ENCODE measurements at regions not wholly inside any gene's neighbourhood (a gene's known extent, or its start where the extent isn't known, plus 50 kb on each side); places are given as distances from the start of the nearest gene placed in this dataset.
"Not testable (repeated sequence)": the region's sequence is repeated elsewhere in the genome, so short reads cannot be mapped to it uniquely, and the experiment has no call there.

DNA sequence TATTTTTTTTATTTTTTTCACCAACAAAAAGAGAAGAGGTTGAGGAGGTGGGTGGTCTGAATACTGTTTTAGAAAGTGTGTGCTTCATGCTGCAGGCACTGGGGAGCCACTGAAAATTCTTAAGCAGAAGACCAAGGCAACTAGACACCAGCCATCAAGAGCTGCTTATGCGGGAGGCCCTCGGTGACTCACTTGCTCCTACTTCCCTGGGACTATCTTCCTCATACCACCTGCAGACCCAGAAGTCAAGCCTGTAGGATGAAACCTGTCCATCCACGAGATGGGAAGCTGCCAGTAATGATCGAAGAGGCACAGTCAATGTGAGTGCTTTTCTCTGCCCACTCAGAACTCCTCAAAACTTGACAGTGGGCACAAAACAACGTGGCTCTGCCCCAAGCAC is 125.8 kb upstream of the SLC44A1 start:
- Mint-ChIP-seq H3K27ac (peak overlapping the region; percentile 31), H3K36me3 (ENCODE audit: low read depth) (no peaks in the 10 kb centered on the region), H3K9me3 (no peaks in the 10 kb centered on the region), H3K4me1 (ENCODE audit: low read depth) (peaks cover 28% of the 10 kb centered on the region), H3K4me3 (no peak overlapping the region), H3K27me3 (peaks cover 2% of the 10 kb centered on the region)
- intact Hi-C loops (cut with micrococcal nuclease): no loop called here

DNA sequence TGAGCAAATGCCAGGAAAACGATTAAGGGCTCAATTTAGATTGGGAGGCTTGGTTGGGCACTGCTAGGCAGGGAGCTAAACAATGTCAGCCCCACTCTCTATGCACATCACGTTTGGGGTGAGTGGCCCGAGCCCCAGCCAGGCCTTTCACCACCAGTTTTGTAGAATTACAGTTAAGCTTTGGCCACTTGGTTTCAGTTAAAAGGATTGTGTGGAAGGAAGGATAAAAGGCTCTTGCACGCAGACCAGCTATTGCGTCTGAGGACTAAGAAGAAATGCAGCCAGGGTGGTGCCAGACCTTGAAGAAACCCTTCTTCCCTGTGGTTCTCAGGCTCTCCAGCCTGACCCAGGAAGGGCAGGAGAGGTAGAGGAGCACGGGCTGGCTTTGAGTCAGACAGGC is 125.3 kb upstream of the SLC44A1 start:
- H3K27me3 Mint-ChIP-seq: no peaks in the 10 kb centered on the region
- no peaks in the 10 kb centered on the region for H3K9me3 Mint-ChIP-seq
- no peaks in the 10 kb centered on the region for H3K36me3 Mint-ChIP-seq (ENCODE audit: low read depth)
- peaks cover 23% of the 10 kb centered on the region for H3K4me1 Mint-ChIP-seq (ENCODE audit: low read depth)
- intact Hi-C loops (cut with micrococcal nuclease): no loop called here
- H3K4me3 Mint-ChIP-seq: no peak overlapping the region
- peak overlapping the region; percentile 31 for H3K27ac Mint-ChIP-seq

GRCh38 chr9:105121861-105122430 is 122.5 kb upstream of the SLC44A1 start:
- no peak overlapping the region for H3K4me3 Mint-ChIP-seq
- H3K27me3 Mint-ChIP-seq: no peaks in the 10 kb centered on the region
- no peaks in the 10 kb centered on the region for H3K9me3 Mint-ChIP-seq
- no peaks in the 10 kb centered on the region for H3K36me3 Mint-ChIP-seq (ENCODE audit: low read depth)
- intact Hi-C loops (cut with micrococcal nuclease): no loop called here
- no peak overlapping the region for H3K27ac Mint-ChIP-seq
- H3K4me1 Mint-ChIP-seq (ENCODE audit: low read depth): peaks cover 12% of the 10 kb centered on the region

DNA sequence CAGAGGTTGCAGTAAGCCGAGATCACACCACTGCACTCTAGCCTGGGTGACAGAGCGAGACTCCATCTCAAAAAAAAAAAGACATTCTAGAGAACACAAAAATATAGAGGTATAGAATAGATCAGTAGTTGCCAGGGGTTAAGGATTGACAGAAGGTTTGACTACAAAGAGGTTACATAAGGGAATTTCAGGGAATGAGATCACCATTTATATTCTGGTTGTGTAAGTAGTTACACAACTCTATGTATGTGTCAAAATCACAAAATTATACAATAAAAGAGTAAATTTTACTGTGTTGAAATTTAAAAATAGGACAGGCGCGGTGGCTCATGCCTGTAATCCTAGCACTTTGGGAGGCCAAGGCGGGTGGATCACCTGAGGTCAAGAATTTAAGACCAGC is 119.9 kb upstream of the SLC44A1 start:
- H3K27ac Mint-ChIP-seq; H3K27me3 Mint-ChIP-seq; H3K36me3 Mint-ChIP-seq (ENCODE audit: low read depth); H3K9me3 Mint-ChIP-seq; intact Hi-C loops (cut with micrococcal nuclease); H3K4me3 Mint-ChIP-seq: not testable (repeated sequence)
- H3K4me1 Mint-ChIP-seq (ENCODE audit: low read depth): peaks cover 32% of the 10 kb centered on the region

- intact Hi-C loops (cut with micrococcal nuclease): no loop called here
- H3K27ac Mint-ChIP-seq: peak overlapping the region; percentile 39
- no peaks in the 10 kb centered on the region for H3K9me3 Mint-ChIP-seq
- H3K4me1 Mint-ChIP-seq (ENCODE audit: low read depth): peaks cover 32% of the 10 kb centered on the region
- H3K4me3 Mint-ChIP-seq: no peak overlapping the region
- H3K36me3 Mint-ChIP-seq (ENCODE audit: low read depth): no peaks in the 10 kb centered on the region
- peaks cover 2% of the 10 kb centered on the region for H3K27me3 Mint-ChIP-seq
These were observed 118.2 kb upstream of the SLC44A1 start for GRCh38 chr9:105126226-105126625.

DNA sequence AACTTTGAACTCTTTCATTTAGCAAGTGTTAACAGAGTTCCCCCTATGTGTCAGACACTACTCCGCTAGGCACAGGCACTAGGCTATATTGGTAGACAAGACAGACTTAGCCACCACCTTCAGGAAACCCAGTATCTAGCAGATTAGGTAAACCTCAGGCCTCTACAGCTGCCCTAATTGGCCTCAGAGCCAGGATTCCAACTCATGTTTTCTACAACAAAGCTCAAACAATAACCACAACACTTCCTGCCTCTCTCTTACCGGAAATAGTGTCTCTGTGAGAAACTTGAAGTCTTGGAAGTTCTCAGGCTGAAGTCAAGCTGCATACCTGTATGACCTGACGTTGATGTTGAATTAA is 116.6 kb upstream of the SLC44A1 start:
- Mint-ChIP-seq H3K9me3 (no peaks in the 10 kb centered on the region), H3K4me1 (ENCODE audit: low read depth) (peaks cover 32% of the 10 kb centered on the region), H3K36me3 (ENCODE audit: low read depth) (no peaks in the 10 kb centered on the region), H3K27ac (no peak overlapping the region), H3K27me3 (peaks cover 5% of the 10 kb centered on the region), H3K4me3 (no peak overlapping the region)
- intact Hi-C loops (cut with micrococcal nuclease): no loop called here

DNA sequence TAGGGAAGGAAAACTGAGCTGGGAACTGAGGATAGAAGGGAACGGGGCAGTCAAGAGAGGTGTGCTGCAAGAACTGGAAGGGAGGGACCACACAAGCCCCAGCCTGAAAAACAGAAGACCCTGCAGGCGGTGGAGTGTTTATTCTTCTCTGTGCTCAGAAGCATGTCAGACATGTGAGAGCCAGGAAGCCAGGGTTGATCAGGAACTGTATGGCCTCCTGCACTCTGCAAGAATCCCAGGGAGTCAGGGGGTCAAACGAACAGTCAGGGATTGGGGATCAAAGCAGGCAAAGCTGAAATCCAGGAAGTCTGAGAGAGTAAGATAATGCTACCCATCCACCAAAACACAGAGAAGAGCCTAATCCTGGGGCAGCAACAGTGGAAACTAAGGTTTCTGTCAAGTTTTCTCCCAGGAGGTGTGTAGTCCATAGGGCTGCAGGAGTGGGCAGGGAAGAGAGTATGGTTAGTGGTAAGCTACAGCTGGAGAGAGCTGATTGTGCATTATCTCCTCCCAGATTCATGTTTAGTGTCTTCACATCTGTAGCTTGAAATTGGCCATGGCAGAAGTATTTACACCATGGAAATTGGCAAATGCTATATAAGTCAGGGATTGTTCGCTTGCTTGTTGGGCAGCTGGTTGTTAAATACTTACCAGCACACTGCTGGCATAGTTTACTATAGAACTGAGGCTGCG is 115.4 kb upstream of the SLC44A1 start:
- H3K4me3 Mint-ChIP-seq: no peak overlapping the region
- H3K27me3 Mint-ChIP-seq: peaks cover 5% of the 10 kb centered on the region
- H3K4me1 Mint-ChIP-seq (ENCODE audit: low read depth): peaks cover 32% of the 10 kb centered on the region

GRCh38 chr9:105129731-105130130 is 114.7 kb upstream of the SLC44A1 start:
- Mint-ChIP-seq H3K27ac (no peak overlapping the region), H3K27me3 (peaks cover 5% of the 10 kb centered on the region), H3K4me3 (no peak overlapping the region), H3K4me1 (ENCODE audit: low read depth) (peaks cover 26% of the 10 kb centered on the region), H3K9me3 (no peaks in the 10 kb centered on the region), H3K36me3 (ENCODE audit: low read depth) (no peaks in the 10 kb centered on the region)
- intact Hi-C loops (cut with micrococcal nuclease): no loop called here

More for the DNA sequence above, 115.4 kb upstream of the SLC44A1 start:
- Mint-ChIP-seq H3K9me3 (no peaks in the 10 kb centered on the region), H3K27ac (no peak overlapping the region), H3K36me3 (ENCODE audit: low read depth) (no peaks in the 10 kb centered on the region)
- intact Hi-C loops (cut with micrococcal nuclease): no loop called here

DNA sequence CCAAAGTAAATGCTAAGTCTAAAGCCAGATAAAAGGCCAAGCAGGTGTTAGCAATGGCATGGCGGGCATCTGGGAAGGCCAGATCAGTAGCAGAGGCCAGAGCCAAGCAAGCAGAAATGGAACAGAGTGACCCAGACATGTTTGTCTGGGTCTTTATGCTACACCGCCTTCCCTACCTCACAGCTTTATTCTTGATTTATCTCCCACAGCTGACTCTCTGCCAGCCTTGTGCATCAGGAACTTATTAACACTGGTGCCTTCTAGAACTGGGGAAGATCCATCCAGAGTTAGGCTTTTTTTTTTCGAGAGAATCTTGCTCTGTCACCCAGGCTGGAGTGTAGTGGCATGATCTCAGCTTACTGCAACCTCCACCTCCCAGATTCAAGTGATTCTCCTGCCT is 112.5 kb upstream of the SLC44A1 start:
- no peaks in the 10 kb centered on the region for H3K36me3 Mint-ChIP-seq (ENCODE audit: low read depth)
- H3K4me3 Mint-ChIP-seq: no peak overlapping the region
- H3K4me1 Mint-ChIP-seq (ENCODE audit: low read depth): peaks cover 20% of the 10 kb centered on the region
- intact Hi-C loops (cut with micrococcal nuclease): no loop called here
- H3K9me3 Mint-ChIP-seq: no peaks in the 10 kb centered on the region
- no peak overlapping the region for H3K27ac Mint-ChIP-seq
- peaks cover 5% of the 10 kb centered on the region for H3K27me3 Mint-ChIP-seq

DNA sequence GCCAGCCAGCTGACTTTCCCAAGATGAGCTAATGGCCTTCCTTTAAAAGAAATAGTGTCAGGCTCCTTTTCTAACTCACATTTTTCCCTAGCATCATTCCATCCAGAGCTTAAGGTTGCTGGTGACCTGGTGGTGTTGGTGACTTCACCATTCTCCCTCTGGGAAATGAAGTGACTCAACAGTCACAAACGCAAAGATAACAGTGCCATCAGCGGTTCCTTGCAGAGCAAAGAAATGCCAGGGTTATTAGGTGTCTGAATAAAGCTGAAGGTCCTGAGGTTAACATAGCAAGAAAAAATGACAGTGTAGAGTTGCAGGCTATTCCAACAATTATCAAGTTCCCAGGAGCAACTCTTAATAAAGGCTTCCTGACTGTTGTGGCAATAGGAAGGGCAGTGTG is 111.8 kb upstream of the SLC44A1 start:
- H3K36me3 Mint-ChIP-seq (ENCODE audit: low read depth): no peaks in the 10 kb centered on the region
- no peak overlapping the region for H3K27ac Mint-ChIP-seq
- peaks cover 15% of the 10 kb centered on the region for H3K4me1 Mint-ChIP-seq (ENCODE audit: low read depth)
- intact Hi-C loops (cut with micrococcal nuclease): no loop called here
- peaks cover 5% of the 10 kb centered on the region for H3K27me3 Mint-ChIP-seq
- H3K9me3 Mint-ChIP-seq: no peaks in the 10 kb centered on the region
- no peak overlapping the region for H3K4me3 Mint-ChIP-seq

- Mint-ChIP-seq H3K9me3 (no peaks in the 10 kb centered on the region), H3K4me3 (no peak overlapping the region), H3K36me3 (ENCODE audit: low read depth) (no peaks in the 10 kb centered on the region), H3K27ac (no peak overlapping the region), H3K4me1 (ENCODE audit: low read depth) (peaks cover 30% of the 10 kb centered on the region), H3K27me3 (no peaks in the 10 kb centered on the region)
- intact Hi-C loops (cut with micrococcal nuclease): no loop called here
These were observed 106.1 kb upstream of the SLC44A1 start for GRCh38 chr9:105138306-105138801.

- peaks cover 41% of the 10 kb centered on the region for H3K4me1 Mint-ChIP-seq (ENCODE audit: low read depth)
- H3K36me3 Mint-ChIP-seq (ENCODE audit: low read depth): no peaks in the 10 kb centered on the region
- intact Hi-C loops (cut with micrococcal nuclease): loop anchor here (1.0 kb wide), 1 partner anchor 13 kb away; no protein-coding TSS in a partner anchor
- no peak overlapping the region for H3K4me3 Mint-ChIP-seq
- H3K27me3 Mint-ChIP-seq: no peaks in the 10 kb centered on the region
- no peaks in the 10 kb centered on the region for H3K9me3 Mint-ChIP-seq
- H3K27ac Mint-ChIP-seq: peak overlapping the region; percentile 86
These were observed 103.1 kb upstream of the SLC44A1 start for GRCh38 chr9:105141146-105141975.

- intact Hi-C loops (cut with micrococcal nuclease): loop anchor here (1.0 kb wide), 1 partner anchor 12 kb away; no protein-coding TSS in a partner anchor
- Mint-ChIP-seq H3K36me3 (ENCODE audit: low read depth) (no peaks in the 10 kb centered on the region), H3K4me3 (no peak overlapping the region), H3K9me3 (no peaks in the 10 kb centered on the region), H3K27ac (peak overlapping the region; percentile 86), H3K27me3 (no peaks in the 10 kb centered on the region), H3K4me1 (ENCODE audit: low read depth) (peaks cover 41% of the 10 kb centered on the region)
These were observed 102.5 kb upstream of the SLC44A1 start for GRCh38 chr9:105141976-105142250.

DNA sequence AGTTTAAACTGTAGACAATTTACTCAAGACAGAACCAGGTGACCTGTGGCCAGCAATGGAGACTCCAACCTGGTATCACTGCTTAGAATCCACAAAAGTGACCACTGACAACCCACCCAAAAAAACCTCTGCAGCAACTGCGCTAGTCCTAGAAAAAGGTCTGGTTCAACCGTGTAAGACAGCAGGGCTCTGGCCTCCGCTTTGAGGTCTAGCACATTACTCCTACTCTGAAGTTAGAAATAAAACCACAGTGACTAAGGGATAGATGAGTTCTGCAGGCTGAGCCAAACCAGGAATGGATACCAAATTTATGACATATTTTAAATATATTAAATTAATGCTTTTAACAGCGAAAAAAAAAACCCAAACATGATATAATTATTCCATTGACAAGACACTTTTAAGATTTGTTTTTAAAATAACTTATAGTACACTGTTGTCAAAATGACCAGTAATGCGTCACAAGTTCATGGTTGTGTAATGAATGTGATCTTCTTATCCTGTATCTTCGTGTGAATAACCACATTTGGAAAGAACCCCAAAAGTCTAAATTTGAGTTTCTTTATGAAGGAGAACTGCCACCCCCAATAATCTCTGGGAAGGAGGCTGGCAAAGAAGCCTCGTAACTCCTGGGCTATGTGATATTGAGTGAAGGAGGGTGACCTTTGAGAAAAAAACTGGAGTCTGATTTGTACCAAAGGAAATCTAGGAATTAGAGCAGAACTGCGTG is 101.9 kb upstream of the SLC44A1 start:
- peak overlapping the region; percentile 86 for H3K27ac Mint-ChIP-seq
- no peak overlapping the region for H3K4me3 Mint-ChIP-seq
- peaks cover 42% of the 10 kb centered on the region for H3K4me1 Mint-ChIP-seq (ENCODE audit: low read depth)
- no peaks in the 10 kb centered on the region for H3K27me3 Mint-ChIP-seq
- no peaks in the 10 kb centered on the region for H3K9me3 Mint-ChIP-seq
- intact Hi-C loops (cut with micrococcal nuclease): no loop called here
- H3K36me3 Mint-ChIP-seq (ENCODE audit: low read depth): no peaks in the 10 kb centered on the region

Data from dendritic cell treated with granulocyte-macrophage colony-stimulating factor and Interleukin-4, amounts not matched to agents 40 ng/mL and 50 ng/mL, for 4 days (primary cell).